ENCODE measurements at regions not wholly inside any gene's neighbourhood (a gene's known extent, or its start where the extent isn't known, plus 50 kb on each side); places are given as distances from the start of the nearest gene placed in this dataset.

DNA sequence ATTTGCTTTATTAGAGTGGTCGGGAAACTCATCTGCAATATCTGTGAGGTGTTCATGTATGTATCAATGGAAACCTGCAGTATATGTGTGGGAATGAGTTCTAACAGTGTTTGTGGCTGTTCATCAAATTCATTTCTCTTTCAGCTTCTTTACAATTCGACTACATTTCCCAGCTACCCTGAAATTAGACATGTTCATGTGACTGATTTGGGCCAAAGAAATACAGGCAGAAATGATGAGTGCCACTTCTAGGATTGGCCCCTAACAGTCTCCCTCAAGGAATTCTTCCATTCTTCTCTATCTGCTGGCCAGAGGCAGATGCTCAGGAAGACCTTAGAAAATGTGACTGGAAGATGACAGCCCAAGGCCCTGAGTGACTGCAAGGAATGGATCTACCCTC is 114.8 kb upstream of the WAC start (continued):
- TF ChIP-seq PHF8 (conservative IDR thresholded peaks at IDR 0.05; ENCODE audit: low read depth, low read length) (no peak), KDM1A (IDR thresholded peaks at IDR 0.05; ENCODE audit: borderline replicate concordance, low read length) (no peak), MAFK (IDR thresholded peaks at IDR 0.05; ENCODE audit: low read depth, low read length) (no peak), ZNF274 (IDR thresholded peaks at IDR 0.05; ENCODE audit: borderline replicate concordance, extremely low read depth, low read length) (no peak)

All from H1 (cell line).